ENCODE measurements at regions not wholly inside any gene's neighbourhood (a gene's known extent, or its start where the extent isn't known, plus 50 kb on each side); places are given as distances from the start of the nearest gene placed in this dataset.

DNA sequence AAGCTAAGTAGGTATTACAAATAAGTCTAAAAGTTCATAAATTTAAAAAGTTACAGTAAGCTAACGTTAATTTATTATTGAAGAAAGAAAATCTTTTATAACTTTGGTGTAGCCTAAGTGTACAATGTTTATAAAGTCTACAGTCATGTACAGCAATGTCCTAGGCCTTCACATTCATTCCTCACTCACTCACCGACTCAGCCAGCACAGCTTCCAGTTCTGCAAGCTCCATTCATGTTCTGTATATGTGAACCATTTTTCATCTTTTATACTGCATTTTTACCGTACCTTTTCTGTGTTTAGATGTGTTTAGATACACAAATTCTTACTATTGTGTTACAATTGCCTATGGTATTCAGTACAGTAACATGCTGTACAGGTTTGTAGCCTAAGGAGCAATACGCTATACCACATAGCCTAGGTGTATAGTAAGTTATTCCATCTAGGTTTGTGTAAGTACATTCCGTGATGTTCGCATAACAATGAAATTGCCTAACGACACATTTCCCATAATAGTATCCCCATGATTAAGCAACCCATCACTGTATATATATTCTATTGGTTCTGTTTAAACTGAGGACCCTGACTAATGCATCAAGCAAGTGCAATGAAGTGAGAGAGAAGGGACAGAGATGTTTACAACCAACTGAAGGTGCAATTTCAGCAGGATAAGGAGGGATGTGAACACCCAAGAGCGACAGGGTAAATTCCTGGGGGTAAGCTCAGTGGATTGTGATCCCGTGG lies 88.9 kb upstream of the TRIO start:
- Histone ChIP-seq H3K9ac (ENCODE audit: low read length) (no peak overlapping the region), H3K4me3 (ENCODE audit: low read length) (no peak overlapping the region), H3K36me3 (ENCODE audit: control insufficient read depth, insufficient read depth, low read length) (no peaks in the 10 kb centered on the region)

DNA sequence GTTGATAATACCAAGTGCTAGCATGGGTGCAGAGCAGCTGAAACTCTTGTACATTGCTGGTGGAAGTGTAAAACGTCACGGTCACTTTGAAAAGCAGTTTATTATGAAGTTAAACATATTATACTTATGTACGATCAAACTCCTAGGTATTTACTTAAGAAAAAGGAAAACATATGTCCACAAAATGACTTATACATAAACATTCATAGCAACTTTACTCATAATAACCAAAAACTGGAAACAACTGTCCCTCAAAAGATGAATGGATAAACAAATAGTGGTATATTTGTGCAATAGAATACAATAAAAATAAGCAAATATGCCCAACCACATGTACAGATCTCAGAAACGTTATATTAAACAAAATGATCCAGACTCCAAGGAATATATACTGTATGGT lies 92.3 kb upstream of the TRIO start:
- H3K27me3 ChIP-seq (ENCODE audit: control insufficient read depth, insufficient read depth, low read length): no peaks in the 10 kb centered on the region

More for the DNA sequence above, 88.9 kb upstream of the TRIO start:
- no peaks in the 10 kb centered on the region for H3K9me3 ChIP-seq (ENCODE audit: control insufficient read depth, low read length)
- no peaks in the 10 kb centered on the region for H3K4me1 ChIP-seq (ENCODE audit: control insufficient read depth, insufficient read depth, low read length)
- no peaks in the 10 kb centered on the region for H3K27me3 ChIP-seq (ENCODE audit: control insufficient read depth, insufficient read depth, low read length)

DNA sequence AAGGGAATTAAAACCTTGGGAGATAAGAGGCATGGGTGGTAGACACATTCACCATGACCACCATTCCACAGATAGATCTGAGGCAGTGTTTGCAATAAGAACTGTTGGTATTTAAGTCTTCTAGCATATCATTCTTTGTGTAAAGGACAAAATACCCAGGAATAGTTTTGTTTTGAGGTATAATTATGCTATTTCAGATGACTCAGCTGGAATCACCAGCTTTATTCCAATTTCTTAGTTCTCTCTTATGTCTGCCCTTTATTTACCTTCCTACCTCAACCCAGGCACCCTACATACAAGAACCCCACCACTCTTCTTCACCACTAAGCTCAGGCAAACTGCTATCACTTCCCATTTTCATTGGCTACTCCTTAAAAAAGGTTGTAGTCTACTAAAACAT lies 94.7 kb upstream of the TRIO start:
- Histone ChIP-seq H3K36me3 (ENCODE audit: control insufficient read depth, insufficient read depth, low read length) (no peaks in the 10 kb centered on the region), H3K4me3 (ENCODE audit: low read length) (no peak overlapping the region)

More for the DNA sequence above, 92.3 kb upstream of the TRIO start:
- Histone ChIP-seq H3K4me3 (ENCODE audit: low read length) (no peak overlapping the region), H3K9me3 (ENCODE audit: control insufficient read depth, low read length) (no peaks in the 10 kb centered on the region), H3K36me3 (ENCODE audit: control insufficient read depth, insufficient read depth, low read length) (no peaks in the 10 kb centered on the region), H3K9ac (ENCODE audit: low read length) (no peak overlapping the region), H3K4me1 (ENCODE audit: control insufficient read depth, insufficient read depth, low read length) (no peaks in the 10 kb centered on the region)

DNA sequence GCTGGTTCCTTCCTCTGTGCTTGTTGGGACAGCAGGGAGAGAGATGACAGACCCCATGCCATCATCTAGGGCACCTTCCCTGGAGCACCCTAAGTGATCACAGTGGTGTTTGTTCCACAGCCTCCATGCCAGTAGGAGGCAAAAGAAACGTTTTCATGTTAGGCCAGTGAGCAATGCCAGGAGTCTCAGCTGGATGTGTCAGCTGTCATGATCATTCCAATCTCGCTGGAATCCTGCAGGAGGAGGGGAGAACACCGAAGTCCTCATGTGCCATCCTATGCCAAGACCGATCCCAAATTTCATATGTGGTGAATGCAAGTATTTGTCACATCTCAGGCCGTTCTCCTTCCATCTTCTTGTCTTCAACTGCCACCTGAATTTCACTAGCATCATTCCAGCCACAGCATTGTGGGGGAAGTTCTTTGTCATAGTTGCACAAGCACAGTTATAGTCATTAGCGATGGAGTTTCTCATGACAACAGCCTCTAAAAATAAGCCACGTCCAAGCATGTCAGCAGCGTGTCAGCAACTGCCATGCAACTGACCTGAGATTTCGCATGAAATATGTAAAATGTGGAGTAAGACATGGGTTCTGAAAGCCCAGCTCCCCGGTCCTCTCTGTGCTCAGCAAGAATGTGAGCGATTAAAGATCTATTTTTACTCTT lies 97.2 kb upstream of the DNAH5 start:
- no peaks in the 10 kb centered on the region for H3K36me3 ChIP-seq (ENCODE audit: control insufficient read depth, insufficient read depth, low read length)
- H3K9me3 ChIP-seq (ENCODE audit: control insufficient read depth, low read length): no peaks in the 10 kb centered on the region
- no peak overlapping the region for H3K9ac ChIP-seq (ENCODE audit: low read length)
- H3K27me3 ChIP-seq (ENCODE audit: control insufficient read depth, insufficient read depth, low read length): no peaks in the 10 kb centered on the region
- peaks cover 15% of the 10 kb centered on the region for H3K4me1 ChIP-seq (ENCODE audit: control insufficient read depth, insufficient read depth, low read length)
- no peak overlapping the region for H3K4me3 ChIP-seq (ENCODE audit: low read length)

More for the DNA sequence above, 94.7 kb upstream of the TRIO start:
- Histone ChIP-seq H3K9ac (ENCODE audit: low read length) (no peak overlapping the region), H3K27me3 (ENCODE audit: control insufficient read depth, insufficient read depth, low read length) (no peaks in the 10 kb centered on the region), H3K4me1 (ENCODE audit: control insufficient read depth, insufficient read depth, low read length) (no peaks in the 10 kb centered on the region), H3K9me3 (ENCODE audit: control insufficient read depth, low read length) (no peaks in the 10 kb centered on the region)

GRCh38 chr5:14040542-14040941 lies 96.1 kb upstream of the DNAH5 start:
- H3K9ac ChIP-seq (ENCODE audit: low read length): no peak overlapping the region
- no peaks in the 10 kb centered on the region for H3K27me3 ChIP-seq (ENCODE audit: control insufficient read depth, insufficient read depth, low read length)
- no peaks in the 10 kb centered on the region for H3K36me3 ChIP-seq (ENCODE audit: control insufficient read depth, insufficient read depth, low read length)
- peaks cover 23% of the 10 kb centered on the region for H3K4me1 ChIP-seq (ENCODE audit: control insufficient read depth, insufficient read depth, low read length)
- no peaks in the 10 kb centered on the region for H3K9me3 ChIP-seq (ENCODE audit: control insufficient read depth, low read length)
- no peak overlapping the region for H3K4me3 ChIP-seq (ENCODE audit: low read length)

GRCh38 chr5:14039576-14039975 lies 95.1 kb upstream of the DNAH5 start:
- Histone ChIP-seq H3K27me3 (ENCODE audit: control insufficient read depth, insufficient read depth, low read length) (no peaks in the 10 kb centered on the region), H3K36me3 (ENCODE audit: control insufficient read depth, insufficient read depth, low read length) (no peaks in the 10 kb centered on the region), H3K4me3 (ENCODE audit: low read length) (no peak overlapping the region), H3K9ac (ENCODE audit: low read length) (no peak overlapping the region), H3K4me1 (ENCODE audit: control insufficient read depth, insufficient read depth, low read length) (peaks cover 27% of the 10 kb centered on the region), H3K9me3 (ENCODE audit: control insufficient read depth, low read length) (no peaks in the 10 kb centered on the region)

DNA sequence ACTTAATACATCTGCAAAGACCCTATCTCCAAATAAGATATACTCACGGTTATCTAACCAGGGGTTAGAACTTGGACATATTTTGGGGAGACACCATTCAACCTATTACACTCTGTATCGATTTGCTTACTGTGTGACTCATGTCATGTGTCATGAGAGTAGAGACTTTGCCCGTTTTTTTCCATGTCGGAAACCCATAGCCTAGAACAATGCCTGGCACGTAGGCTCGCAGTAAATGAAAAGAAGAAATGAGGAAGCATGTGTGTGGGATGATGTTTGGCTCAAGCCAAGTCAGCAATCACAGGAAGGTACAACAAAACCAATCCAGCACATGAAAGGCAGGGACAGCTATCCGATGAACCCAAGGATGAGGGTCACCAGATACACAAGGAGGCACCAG lies 94.6 kb upstream of the DNAH5 start:
- Histone ChIP-seq H3K36me3 (ENCODE audit: control insufficient read depth, insufficient read depth, low read length) (no peaks in the 10 kb centered on the region), H3K4me1 (ENCODE audit: control insufficient read depth, insufficient read depth, low read length) (peaks cover 27% of the 10 kb centered on the region), H3K9me3 (ENCODE audit: control insufficient read depth, low read length) (no peaks in the 10 kb centered on the region), H3K4me3 (ENCODE audit: low read length) (no peak overlapping the region), H3K9ac (ENCODE audit: low read length) (no peak overlapping the region), H3K27me3 (ENCODE audit: control insufficient read depth, insufficient read depth, low read length) (no peaks in the 10 kb centered on the region)

GRCh38 chr5:14038341-14038959 lies 94.0 kb upstream of the DNAH5 start:
- H3K36me3 ChIP-seq (ENCODE audit: control insufficient read depth, insufficient read depth, low read length): no peaks in the 10 kb centered on the region
- no peaks in the 10 kb centered on the region for H3K27me3 ChIP-seq (ENCODE audit: control insufficient read depth, insufficient read depth, low read length)
- no peaks in the 10 kb centered on the region for H3K9me3 ChIP-seq (ENCODE audit: control insufficient read depth, low read length)
- H3K9ac ChIP-seq (ENCODE audit: low read length): no peak overlapping the region
- no peak overlapping the region for H3K4me3 ChIP-seq (ENCODE audit: low read length)
- H3K4me1 ChIP-seq (ENCODE audit: control insufficient read depth, insufficient read depth, low read length): peaks cover 27% of the 10 kb centered on the region

GRCh38 chr5:14036947-14037346 lies 92.5 kb upstream of the DNAH5 start:
- Histone ChIP-seq H3K4me1 (ENCODE audit: control insufficient read depth, insufficient read depth, low read length) (peaks cover 27% of the 10 kb centered on the region), H3K9me3 (ENCODE audit: control insufficient read depth, low read length) (no peaks in the 10 kb centered on the region), H3K9ac (ENCODE audit: low read length) (no peak overlapping the region), H3K4me3 (ENCODE audit: low read length) (no peak overlapping the region), H3K36me3 (ENCODE audit: control insufficient read depth, insufficient read depth, low read length) (no peaks in the 10 kb centered on the region), H3K27me3 (ENCODE audit: control insufficient read depth, insufficient read depth, low read length) (no peaks in the 10 kb centered on the region)

DNA sequence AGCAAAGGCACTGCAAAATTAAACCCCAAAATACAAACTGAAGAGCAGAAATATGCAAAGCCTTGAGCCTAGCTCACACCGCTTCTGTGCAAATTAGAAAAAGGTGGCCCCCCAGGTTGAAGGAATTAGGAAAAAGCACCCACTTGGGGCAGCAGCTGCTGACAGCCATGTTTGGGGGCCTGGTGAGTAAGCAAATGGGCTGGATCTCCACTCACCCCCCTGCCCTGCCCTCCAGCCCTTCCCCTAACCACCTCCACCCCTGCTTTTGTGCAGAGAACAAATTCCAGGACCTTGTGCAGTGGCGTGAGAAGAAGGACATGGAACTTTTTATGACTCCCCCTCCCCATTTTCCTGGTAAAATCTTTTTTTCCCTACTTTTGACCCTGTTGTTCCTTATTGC lies 92.0 kb upstream of the DNAH5 start:
- no peaks in the 10 kb centered on the region for H3K9me3 ChIP-seq (ENCODE audit: control insufficient read depth, low read length)
- no peaks in the 10 kb centered on the region for H3K27me3 ChIP-seq (ENCODE audit: control insufficient read depth, insufficient read depth, low read length)
- peaks cover 27% of the 10 kb centered on the region for H3K4me1 ChIP-seq (ENCODE audit: control insufficient read depth, insufficient read depth, low read length)
- H3K9ac ChIP-seq (ENCODE audit: low read length): no peak overlapping the region
- no peak overlapping the region for H3K4me3 ChIP-seq (ENCODE audit: low read length)
- H3K36me3 ChIP-seq (ENCODE audit: control insufficient read depth, insufficient read depth, low read length): no peaks in the 10 kb centered on the region

GRCh38 chr5:14035859-14036503 lies 91.5 kb upstream of the DNAH5 start:
- Histone ChIP-seq H3K9me3 (ENCODE audit: control insufficient read depth, low read length) (no peaks in the 10 kb centered on the region), H3K4me3 (ENCODE audit: low read length) (no peak overlapping the region), H3K4me1 (ENCODE audit: control insufficient read depth, insufficient read depth, low read length) (peaks cover 27% of the 10 kb centered on the region), H3K27me3 (ENCODE audit: control insufficient read depth, insufficient read depth, low read length) (no peaks in the 10 kb centered on the region), H3K9ac (ENCODE audit: low read length) (no peak overlapping the region), H3K36me3 (ENCODE audit: control insufficient read depth, insufficient read depth, low read length) (no peaks in the 10 kb centered on the region)

- Histone ChIP-seq H3K9me3 (ENCODE audit: control insufficient read depth, low read length) (no peaks in the 10 kb centered on the region), H3K9ac (ENCODE audit: low read length) (no peak overlapping the region)
Observed at GRCh38 chr5:14034963-14035362, 90.5 kb upstream of the DNAH5 start.

More at GRCh38 chr5:14034963-14035362, 90.5 kb upstream of the DNAH5 start:
- H3K4me1 ChIP-seq (ENCODE audit: control insufficient read depth, insufficient read depth, low read length): peaks cover 27% of the 10 kb centered on the region
- no peaks in the 10 kb centered on the region for H3K36me3 ChIP-seq (ENCODE audit: control insufficient read depth, insufficient read depth, low read length)
- H3K27me3 ChIP-seq (ENCODE audit: control insufficient read depth, insufficient read depth, low read length): no peaks in the 10 kb centered on the region
- no peak overlapping the region for H3K4me3 ChIP-seq (ENCODE audit: low read length)
